GM12875 (cell line): ENCODE measurements at regions not wholly inside any gene's neighbourhood (a gene's known extent, or its start where the extent isn't known, plus 50 kb on each side); places are given as distances from the start of the nearest gene placed in this dataset.

ENCODE experiments used
- H3K4me3 ChIP-seq: one replicate; pipeline ENCODE4 v1.5.1; 2011; ENCODE audit warnings: low read depth, low read length, control low read depth
- CTCF ChIP-seq: IDR thresholded peaks from 2 replicates; pipeline ENCODE4 v1.5.1; 2011; ENCODE audit warnings: low read depth, mild to moderate bottlenecking, control low read depth, inconsistent platforms, low read length, moderate library complexity, borderline replicate concordance; ENCODE audit not compliant: insufficient read depth

GRCh38 chr4:84379917-84380641, 119.0 kb downstream of the NKX6-1 start:
- no peak overlapping the region for H3K4me3 ChIP-seq
- TF ChIP-seq CTCF: no peak

GRCh38 chr4:84378983-84379382, 120.1 kb downstream of the NKX6-1 start:
- TF ChIP-seq CTCF: no peak
- H3K4me3 ChIP-seq: no peak overlapping the region

GRCh38 chr4:84378356-84378755, 120.7 kb downstream of the NKX6-1 start:
- H3K4me3 ChIP-seq: no peak overlapping the region
- TF ChIP-seq CTCF: no peak

GRCh38 chr4:84366907-84367306, 132.2 kb downstream of the NKX6-1 start:
- no peak for TF ChIP-seq CTCF
- H3K4me3 ChIP-seq: no peak overlapping the region

- no peak for TF ChIP-seq CTCF
- H3K4me3 ChIP-seq: no peak overlapping the region
Observed at GRCh38 chr4:84366161-84366560, 132.9 kb downstream of the NKX6-1 start.

- no peak overlapping the region for H3K4me3 ChIP-seq
- TF ChIP-seq CTCF: no peak
Observed at GRCh38 chr4:84362896-84363655, 136.0 kb downstream of the NKX6-1 start.

GRCh38 chr4:84342161-84342560, 156.9 kb downstream of the NKX6-1 start:
- H3K4me3 ChIP-seq: no peak overlapping the region
- no peak for TF ChIP-seq CTCF
